Activated T-helper 1 cell treated with Interleukin-2 at 50 U/mL for 16 hours (primary cell): ENCODE measurements at regions not wholly inside any gene's neighbourhood (a gene's known extent, or its start where the extent isn't known, plus 50 kb on each side); places are given as distances from the start of the nearest gene placed in this dataset.

ENCODE experiments used
- DNase-seq: peaks from one replicate; pipeline ENCODE4 v3.0.0-alpha.2; 2020; ENCODE audit warnings: low read depth

GRCh38 chr11:37621662-37622061 is 1023.6 kb upstream of the RAG2 start:
- no peak for DNase-seq

- no peak for DNase-seq
These were observed 1018.3 kb upstream of the RAG2 start for GRCh38 chr11:37616291-37616690.

DNA sequence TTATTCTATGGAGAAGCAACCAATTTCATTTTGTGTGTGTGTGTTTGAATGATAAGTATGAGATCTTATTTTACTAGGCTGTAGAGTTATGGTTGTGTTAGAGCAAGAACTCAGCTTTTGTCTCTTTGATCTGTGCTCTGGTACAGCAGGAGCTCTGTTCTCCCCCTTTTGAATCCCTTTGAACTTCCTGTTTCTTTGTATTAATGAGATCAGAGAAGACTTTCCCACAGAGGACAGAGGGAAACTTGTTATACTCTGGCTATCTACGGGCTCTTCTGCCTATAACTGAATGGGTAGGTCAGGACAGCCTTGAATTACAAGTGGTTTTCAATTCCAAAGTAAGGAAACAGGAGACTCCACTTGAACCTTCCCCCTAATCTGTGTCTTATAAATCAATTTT is 1015.0 kb upstream of the RAG2 start:
- DNase-seq: no peak

DNA sequence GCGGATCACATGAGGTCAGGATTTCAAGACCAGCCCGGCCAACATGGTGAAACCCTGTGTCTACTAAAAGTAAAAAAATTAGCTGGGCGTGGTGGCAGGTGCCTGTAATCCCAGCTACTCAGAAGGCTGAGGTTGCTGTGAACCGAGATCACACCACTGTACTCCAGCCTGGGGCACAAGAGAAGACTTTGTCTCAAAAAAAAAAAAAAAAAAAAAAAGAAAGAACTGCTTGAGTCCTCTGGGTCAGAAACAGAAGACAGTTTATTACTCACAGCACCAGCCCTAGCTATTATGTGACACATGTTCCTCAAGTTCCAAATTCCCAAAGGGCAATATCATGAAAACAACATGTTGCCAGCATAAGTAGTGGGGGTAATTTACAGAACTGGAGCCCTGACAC is 1014.1 kb upstream of the RAG2 start:
- no peak for DNase-seq

DNA sequence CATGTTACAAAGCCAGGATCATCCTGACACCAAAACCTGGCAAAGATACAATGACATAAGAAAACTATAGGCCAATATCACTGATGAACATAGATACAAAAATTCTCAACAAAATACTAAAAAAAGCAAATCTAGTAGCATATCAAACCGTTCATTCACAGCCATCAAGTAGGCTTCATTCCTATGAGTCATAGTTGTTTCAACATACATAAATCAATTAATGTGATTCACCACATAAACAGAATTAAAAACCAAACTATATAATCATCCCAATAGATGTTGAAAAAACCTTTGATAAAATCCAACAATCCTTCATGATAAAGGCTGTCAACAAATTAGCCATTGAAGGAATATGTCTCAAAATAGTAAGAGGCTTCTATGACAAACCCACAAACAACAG is 1007.2 kb upstream of the RAG2 start:
- DNase-seq: no peak

GRCh38 chr11:37598381-37598780 is 1000.3 kb upstream of the RAG2 start:
- no peak for DNase-seq

- no peak for DNase-seq
These were observed 999.7 kb upstream of the RAG2 start for GRCh38 chr11:37597776-37598175.

GRCh38 chr11:37595845-37596244 is 997.8 kb upstream of the RAG2 start:
- no peak for DNase-seq

- DNase-seq: no peak
These were observed 976.3 kb upstream of the RAG2 start for GRCh38 chr11:37574361-37574760.

DNA sequence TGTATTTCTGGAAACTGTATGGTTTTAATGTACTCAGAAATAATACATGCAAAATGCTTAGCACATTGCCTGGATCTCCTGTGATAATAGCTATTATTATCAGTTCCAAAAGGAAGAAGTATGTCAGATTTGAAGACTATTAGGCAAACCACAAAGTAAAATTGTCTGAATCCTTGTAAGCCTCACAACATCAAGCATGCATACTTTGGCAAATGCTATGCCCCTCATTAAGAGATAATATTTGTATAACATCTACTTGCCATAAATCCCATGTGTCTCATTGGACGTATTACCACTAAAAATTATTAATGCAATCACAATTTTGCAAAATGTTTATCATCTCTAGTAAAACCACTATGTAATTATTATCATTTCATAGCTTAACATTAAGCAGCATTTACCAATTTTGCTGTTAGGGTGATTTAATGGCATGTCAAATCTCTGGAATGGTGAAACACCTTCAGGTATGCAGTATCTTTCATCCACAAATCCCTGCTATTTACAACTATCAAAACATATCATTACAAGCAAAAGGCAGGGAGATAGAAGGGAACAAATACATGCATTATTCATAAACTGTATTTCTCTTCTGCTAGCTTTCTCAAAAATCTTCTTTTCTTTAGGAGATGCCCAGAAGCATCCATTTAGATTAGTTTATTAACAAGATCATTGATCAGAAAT is 974.6 kb upstream of the RAG2 start:
- DNase-seq: no peak

DNA sequence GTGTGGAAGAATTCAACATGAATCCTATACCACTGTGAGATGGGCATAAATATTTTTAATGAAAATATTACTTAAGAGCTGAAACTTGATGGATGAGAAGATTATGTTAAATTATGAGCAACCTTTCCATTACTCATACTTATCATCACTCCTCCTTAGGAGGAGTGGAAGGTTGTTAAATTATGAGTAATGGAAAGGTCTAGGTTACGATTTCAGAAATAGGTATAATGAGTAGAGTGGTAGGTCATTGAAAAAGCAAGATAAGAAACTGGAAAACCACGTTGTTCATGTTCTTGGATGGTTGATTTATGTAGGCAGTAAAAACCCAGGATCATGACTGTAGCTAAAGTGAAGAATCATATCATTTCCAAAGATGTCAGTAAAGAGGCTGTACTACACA is 973.2 kb upstream of the RAG2 start:
- no peak for DNase-seq

DNA sequence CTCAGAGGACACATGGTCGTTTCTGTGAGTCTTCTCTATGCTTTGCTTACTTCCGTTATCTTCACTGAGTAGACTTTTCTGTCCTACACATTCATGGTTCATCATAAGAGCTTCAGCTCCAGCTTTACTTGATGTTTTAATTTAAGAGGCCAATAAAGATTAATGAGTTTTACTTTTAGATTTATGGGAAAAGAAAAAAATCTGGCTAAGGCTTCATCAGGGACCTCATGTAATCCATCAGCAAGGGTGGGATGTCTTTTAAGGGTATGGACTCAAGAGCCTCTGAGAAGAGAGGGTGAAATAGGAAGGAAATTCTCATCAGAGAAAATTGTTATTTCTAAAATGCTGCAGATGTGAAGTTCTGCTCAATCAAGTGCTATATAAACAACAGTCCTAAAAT is 963.0 kb upstream of the RAG2 start:
- DNase-seq: no peak

- no peak for DNase-seq
These were observed 962.3 kb upstream of the RAG2 start for GRCh38 chr11:37560346-37560745.

GRCh38 chr11:37558619-37559210 is 960.7 kb upstream of the RAG2 start:
- no peak for DNase-seq

DNA sequence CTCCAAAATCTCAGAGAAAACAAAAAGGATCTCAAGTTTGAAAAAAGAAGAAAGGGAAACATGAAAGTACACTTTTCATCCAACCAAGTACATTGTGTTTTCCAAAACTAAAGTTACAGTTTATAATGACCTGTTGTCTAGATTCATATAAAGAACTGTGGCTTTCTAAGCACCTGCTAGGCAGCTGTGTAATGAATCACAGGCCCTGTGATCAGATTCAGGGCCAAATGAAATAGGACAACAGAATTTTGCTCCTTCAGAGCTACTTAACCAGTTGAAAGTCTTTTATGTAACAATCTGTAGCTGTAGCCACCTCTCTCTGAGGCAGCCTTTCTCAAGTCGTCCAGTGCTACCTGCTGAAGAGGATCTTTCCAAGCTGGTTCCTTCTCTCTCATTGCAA is 960.0 kb upstream of the RAG2 start:
- DNase-seq: no peak

- no peak for DNase-seq
These were observed 954.2 kb upstream of the RAG2 start for GRCh38 chr11:37552284-37552683.

GRCh38 chr11:37544491-37544890 is 946.5 kb upstream of the RAG2 start:
- DNase-seq: no peak

- no peak for DNase-seq
These were observed 935.8 kb upstream of the RAG2 start for GRCh38 chr11:37533830-37534229.

DNA sequence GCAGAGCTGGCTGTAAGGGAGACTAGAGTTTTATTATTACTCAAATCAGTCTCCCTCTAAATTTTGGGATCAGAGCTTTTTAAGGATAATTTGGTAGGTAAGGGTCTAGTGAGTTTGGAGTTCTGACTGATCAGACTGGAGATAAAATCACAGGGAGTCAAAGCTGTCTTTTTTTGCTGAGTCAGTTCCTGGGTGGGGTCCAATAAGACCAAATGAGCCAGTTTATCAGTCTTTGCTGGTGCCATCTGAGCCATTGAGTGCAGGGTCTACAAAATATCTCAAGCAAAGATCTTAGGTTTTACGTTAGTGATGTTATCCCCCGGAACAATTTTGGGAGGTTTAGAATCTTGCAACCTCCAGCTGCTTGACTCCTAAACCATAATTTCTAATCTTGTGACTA is 935.1 kb upstream of the RAG2 start:
- no peak for DNase-seq

DNA sequence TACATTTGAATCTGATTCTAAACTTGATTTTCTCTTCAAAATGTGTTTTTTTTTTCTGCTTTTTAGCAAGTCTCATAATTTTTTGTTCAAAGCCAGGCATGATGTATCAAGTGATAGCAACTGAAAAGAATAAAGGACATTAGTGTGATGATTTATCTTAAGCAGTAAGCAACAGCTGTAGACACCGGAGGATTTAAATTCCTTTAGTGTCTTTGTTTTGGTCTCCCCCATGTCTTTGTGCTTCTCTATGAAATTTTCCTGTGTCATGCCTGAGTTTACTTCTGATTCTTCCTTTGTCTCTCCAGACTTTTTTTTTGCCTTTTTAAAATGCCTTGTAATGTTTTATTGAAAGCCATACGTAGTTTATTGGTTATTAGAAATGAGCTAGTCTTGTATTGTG is 934.2 kb upstream of the RAG2 start:
- DNase-seq: no peak

DNA sequence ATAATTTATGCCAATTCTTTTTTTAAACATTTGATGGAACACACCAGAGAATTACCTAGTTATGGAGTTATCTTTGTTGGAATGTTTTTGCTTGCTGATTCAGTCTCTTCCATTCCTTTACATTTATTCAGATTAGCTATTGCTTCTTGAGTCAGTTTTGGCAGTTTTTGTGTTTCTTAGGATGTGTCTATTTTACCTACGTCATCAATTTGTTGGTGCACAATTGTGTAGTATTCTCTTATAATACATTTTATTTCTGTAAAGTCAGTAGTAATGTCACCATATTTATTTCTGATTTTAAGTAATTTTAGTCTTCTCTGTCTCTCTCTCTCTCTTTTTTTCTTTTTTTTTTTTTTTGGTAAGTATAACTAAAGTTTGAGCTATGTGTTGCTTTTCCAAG is 929.5 kb upstream of the RAG2 start:
- DNase-seq: no peak

- no peak for DNase-seq
These were observed 927.3 kb upstream of the RAG2 start for GRCh38 chr11:37525336-37525735.

GRCh38 chr11:37519781-37520180 is 921.7 kb upstream of the RAG2 start:
- no peak for DNase-seq

DNA sequence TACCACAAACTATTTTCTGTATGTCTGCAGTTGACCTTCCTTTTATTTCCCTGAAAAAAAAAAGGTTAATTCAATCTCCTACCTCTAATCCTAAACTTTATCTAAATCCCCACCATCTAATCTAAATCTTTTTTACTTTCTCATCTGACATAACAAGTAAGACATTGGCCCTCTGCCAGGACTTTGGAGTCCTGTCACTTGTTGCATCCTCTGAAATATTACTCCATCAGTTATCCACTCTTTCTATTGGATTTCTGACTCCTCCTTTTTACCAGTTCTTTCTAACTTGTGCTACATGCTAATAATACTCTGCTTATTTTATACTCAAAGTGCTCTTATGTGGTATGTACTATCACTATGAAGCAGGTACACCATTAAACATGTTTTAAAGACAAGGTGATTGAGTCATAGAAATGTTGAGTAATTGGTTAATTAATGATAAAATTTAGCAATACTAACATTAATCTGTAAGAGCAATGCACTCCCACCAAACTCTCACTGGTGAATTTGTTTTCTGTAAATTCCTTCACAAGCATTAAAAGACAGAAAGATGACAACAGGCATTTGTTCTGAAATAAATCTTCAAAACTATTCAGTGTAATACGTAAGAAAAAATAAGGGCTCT is 914.2 kb upstream of the RAG2 start:
- DNase-seq: no peak
